Prostate gland (tissue), 2 donors: ENCODE measurements at regions not wholly inside any gene's neighbourhood (a gene's known extent, or its start where the extent isn't known, plus 50 kb on each side); places are given as distances from the start of the nearest gene placed in this dataset.

Experiments used
- CTCF ChIP-seq, 4 experiments: fragments of 200-600 bp in 2 of 4; fragments of 450-650 bp in 2 of 4; sonication (generic) in 2 of 4; IDR thresholded peaks; 1 replicate in 3 of 4; 2 replicates in 1 of 4; pipeline ENCODE4 v1.5.1; 2016 to 2019; ENCODE audit warnings: antibody characterized with exemption in 4 of 4, mild to moderate bottlenecking in 2 of 4, moderate library complexity in 2 of 4
- POLR2A ChIP-seq: fragments of 450-650 bp; IDR thresholded peaks from one replicate; pipeline ENCODE4 v1.6.1; 2016; ENCODE audit warnings: antibody characterized with exemption, mild to moderate bottlenecking
- POLR2AphosphoS5 ChIP-seq: sonication (generic); formaldehyde crosslinking; IDR thresholded peaks from one replicate; pipeline ENCODE4 v1.6.1; 2017; ENCODE audit warnings: antibody characterized with exemption

- TF ChIP-seq CTCF (IDR thresholded peaks at IDR 0.05) (no peak), POLR2A (no peak), POLR2AphosphoS5 (no peak)
Observed at GRCh38 chr13:22468824-22469223, 712.0 kb upstream of the SGCG start.
